ENCODE measurements at regions not wholly inside any gene's neighbourhood (a gene's known extent, or its start where the extent isn't known, plus 50 kb on each side); places are given as distances from the start of the nearest gene placed in this dataset.

DNA sequence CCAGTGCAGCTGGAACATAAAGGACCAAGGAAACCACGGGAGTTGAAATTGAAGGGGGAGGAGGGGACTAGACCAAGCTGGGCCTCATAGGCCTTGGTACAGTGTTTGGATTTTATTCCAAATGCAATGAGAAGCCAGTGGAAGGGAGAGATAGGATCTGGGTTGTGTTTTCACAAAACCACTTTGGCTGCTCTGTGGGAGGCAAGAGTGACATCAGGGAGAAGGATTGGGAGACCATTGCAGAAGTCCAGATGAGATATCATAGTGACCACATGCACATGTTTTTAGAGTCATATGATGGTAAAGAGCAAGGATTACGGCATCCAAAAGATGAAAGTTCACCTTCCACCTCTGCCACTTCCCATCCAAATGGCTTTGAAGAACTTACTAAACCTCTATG is 210.2 kb downstream of the PAX3 start:
- TF ChIP-seq, protein P1, sequence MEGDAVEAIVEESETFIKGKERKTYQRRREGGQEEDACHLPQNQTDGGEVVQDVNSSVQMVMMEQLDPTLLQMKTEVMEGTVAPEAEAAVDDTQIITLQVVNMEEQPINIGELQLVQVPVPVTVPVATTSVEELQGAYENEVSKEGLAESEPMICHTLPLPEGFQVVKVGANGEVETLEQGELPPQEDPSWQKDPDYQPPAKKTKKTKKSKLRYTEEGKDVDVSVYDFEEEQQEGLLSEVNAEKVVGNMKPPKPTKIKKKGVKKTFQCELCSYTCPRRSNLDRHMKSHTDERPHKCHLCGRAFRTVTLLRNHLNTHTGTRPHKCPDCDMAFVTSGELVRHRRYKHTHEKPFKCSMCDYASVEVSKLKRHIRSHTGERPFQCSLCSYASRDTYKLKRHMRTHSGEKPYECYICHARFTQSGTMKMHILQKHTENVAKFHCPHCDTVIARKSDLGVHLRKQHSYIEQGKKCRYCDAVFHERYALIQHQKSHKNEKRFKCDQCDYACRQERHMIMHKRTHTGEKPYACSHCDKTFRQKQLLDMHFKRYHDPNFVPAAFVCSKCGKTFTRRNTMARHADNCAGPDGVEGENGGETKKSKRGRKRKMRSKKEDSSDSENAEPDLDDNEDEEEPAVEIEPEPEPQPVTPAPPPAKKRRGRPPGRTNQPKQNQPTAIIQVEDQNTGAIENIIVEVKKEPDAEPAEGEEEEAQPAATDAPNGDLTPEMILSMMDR (conservative IDR thresholded peaks at IDR 0.05; ENCODE audit: low read depth, low read length): no peak
- TF ChIP-seq EZH2 (IDR thresholded peaks at IDR 0.05; ENCODE audit: borderline replicate concordance, low read depth, low read length, poor library complexity, severe bottlenecking): no peak
